Activated T-helper 2 cell treated with anti-CD3 and anti-CD28 coated beads, Interferon-gamma antibody, Interleukin-2, Interleukin-4, amounts not matched to agents 10 μg/mL and 5 μg/mL and 100 μg/mL, durations not matched to agents 14 hours and 24 hours and 36 hours (primary cell): ENCODE measurements at regions not wholly inside any gene's neighbourhood (a gene's known extent, or its start where the extent isn't known, plus 50 kb on each side); places are given as distances from the start of the nearest gene placed in this dataset.

Source experiments
- DNase-seq: peaks from one replicate; pipeline ENCODE4 v3.0.0; 2021; ENCODE audit warnings: low spot score
- H3K27ac Mint-ChIP-seq: one replicate; pipeline ENCODE4 v1.8.0; 2021; ENCODE audit warnings: mixed read lengths
- H3K27me3 Mint-ChIP-seq: one replicate; pipeline ENCODE4 v1.8.0; 2021; ENCODE audit warnings: low read depth, mixed read lengths
- H3K36me3 Mint-ChIP-seq: one replicate; pipeline ENCODE4 v1.8.0; 2021; ENCODE audit warnings: low read depth, mixed read lengths
- H3K4me1 Mint-ChIP-seq: one replicate; pipeline ENCODE4 v1.8.0; 2021; ENCODE audit warnings: low read depth, mixed read lengths
- H3K4me3 Mint-ChIP-seq: one replicate; pipeline ENCODE4 v1.8.0; 2021; ENCODE audit warnings: low read depth, mild to moderate bottlenecking, moderate library complexity, mixed read lengths
- H3K9me3 Mint-ChIP-seq: one replicate; pipeline ENCODE4 v1.8.0; 2021; ENCODE audit warnings: mixed read lengths
- intact Hi-C: fragments of 100-400 bp; cut with micrococcal nuclease; formaldehyde crosslinking; loops from one replicate; pipeline ENCODE4 v1.15.1; 2023

DNA sequence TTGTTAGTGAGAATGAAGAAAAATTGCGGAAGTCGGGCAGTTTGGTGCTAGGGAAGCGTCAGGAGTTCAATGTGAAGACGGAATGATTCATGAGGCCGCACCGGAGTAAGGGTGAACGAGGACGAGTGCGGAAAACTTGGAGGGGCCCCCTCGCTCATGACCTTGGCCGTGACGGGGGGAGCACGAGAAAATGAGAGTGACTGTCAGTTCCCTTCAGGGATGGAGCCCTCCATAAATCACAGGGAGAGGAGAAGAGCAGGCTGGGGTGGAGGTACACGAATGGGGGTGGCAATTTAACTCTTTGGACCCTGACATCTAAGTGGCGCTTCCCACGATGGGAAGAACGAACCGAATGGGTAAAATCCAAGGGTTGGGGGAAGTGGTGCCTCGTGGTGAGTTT is 486.4 kb downstream of the TSHZ3 start:
- Mint-ChIP-seq H3K4me3 (no peak overlapping the region), H3K4me1 (peaks cover 2% of the 10 kb centered on the region), H3K27me3 (no peaks in the 10 kb centered on the region), H3K36me3 (no peaks in the 10 kb centered on the region), H3K9me3 (no peaks in the 10 kb centered on the region), H3K27ac (no peak overlapping the region)
- intact Hi-C loops, result no loop called here
- no peak for DNase-seq

DNA sequence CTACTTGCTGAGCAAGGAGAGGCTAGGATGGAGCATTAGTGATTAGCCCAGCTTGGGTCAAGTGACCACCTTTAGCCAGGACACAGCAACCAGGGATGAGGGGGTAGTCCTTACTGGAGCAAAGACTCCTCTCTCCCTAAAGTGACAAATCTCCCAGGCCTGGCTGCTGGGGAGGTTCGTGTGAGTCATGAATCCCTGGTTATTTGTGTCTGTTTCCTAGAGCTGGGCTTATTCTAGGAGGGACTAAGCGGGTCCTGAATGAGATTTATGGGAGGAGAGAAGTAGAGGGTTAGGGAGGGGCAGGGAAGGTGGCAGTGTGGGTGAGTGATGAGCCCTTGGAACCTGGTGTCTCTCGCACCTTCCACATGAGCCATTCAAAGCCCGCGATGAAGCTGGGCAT is 487.3 kb downstream of the TSHZ3 start:
- intact Hi-C loops, result no loop called here
- DNase-seq, result no peak
- Mint-ChIP-seq H3K27me3 (no peaks in the 10 kb centered on the region), H3K9me3 (no peaks in the 10 kb centered on the region), H3K4me1 (peaks cover 2% of the 10 kb centered on the region), H3K4me3 (no peak overlapping the region), H3K27ac (no peak overlapping the region), H3K36me3 (no peaks in the 10 kb centered on the region)

DNA sequence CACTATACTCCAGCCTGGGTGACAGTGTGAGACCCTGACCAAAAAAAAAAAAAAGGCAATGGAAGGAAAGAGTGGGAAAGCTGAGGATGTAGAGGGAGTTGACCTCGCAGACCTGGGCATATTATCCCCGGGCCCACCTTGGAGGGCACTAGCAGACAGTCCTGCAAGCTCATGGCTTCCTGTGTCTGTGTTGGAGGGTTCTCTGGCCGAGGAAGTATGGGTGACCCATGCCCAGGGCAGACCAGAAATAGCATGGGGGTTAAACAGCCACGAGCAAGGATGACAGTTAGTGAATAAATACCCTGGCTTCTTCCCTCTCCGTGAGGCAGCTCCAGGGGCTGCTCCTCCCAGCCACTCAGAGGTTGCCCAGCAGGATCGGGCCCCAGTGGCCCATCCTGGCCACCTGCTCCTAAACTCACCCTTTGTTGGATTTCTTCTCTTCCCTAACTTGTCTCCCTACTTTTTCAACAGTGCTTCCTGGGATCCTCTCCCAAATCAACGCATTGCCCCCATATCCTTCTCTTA is 485.8 kb downstream of the ZNF536 start:
- H3K27ac Mint-ChIP-seq, result no peak overlapping the region
- H3K27me3 Mint-ChIP-seq, result no peaks in the 10 kb centered on the region
- no peaks in the 10 kb centered on the region for H3K36me3 Mint-ChIP-seq
- H3K4me1 Mint-ChIP-seq, result no peaks in the 10 kb centered on the region
- no peaks in the 10 kb centered on the region for H3K9me3 Mint-ChIP-seq
- intact Hi-C loops, result no loop called here
- no peak for DNase-seq
- H3K4me3 Mint-ChIP-seq, result no peak overlapping the region

DNA sequence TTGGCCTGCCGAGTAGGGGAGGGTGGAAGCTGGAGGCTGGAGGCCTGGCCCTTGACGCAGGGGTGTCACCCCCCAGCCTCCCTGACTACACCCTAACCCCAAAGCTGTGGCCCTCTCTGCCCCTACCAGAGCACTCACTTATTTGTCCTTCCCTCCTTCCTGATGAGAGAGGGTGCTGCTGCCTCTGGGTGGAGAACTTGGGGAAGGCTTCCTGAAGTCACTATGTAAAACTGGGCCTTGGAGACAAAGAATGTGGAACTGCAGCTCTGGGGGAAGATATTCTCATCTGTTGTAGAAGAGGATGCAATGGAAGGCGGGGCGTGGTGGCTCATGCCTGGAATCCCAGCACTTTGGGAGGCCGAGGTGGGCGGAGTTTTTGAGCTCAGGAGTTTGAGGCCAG is 485.2 kb downstream of the ZNF536 start:
- Mint-ChIP-seq H3K27me3 (no peaks in the 10 kb centered on the region), H3K27ac (no peak overlapping the region), H3K36me3 (no peaks in the 10 kb centered on the region), H3K9me3 (no peaks in the 10 kb centered on the region), H3K4me3 (no peak overlapping the region), H3K4me1 (no peaks in the 10 kb centered on the region)
- no peak for DNase-seq
- intact Hi-C loops, result no loop called here

DNA sequence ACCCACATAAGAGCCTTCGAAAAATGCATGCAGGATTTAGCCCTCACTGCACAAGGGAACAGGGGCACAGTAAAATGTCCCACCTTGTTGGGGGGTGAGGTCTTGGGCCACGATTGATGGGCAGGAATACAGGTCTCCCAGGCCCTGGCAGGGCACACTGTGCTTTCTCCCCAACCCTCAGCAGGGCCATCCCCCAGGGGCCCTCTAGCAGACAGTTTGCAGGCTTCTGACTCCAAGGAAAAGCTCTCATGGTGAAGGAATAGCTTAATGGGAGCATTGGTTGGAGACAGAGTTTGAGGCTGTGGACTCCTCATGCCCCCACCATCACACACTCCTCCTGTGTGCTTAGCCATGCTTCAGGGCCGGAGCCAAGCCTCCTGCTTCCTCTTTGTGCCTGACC is 484.6 kb downstream of the ZNF536 start:
- intact Hi-C loops, result no loop called here
- no peak for DNase-seq
- H3K27ac Mint-ChIP-seq, result no peak overlapping the region
- H3K4me1 Mint-ChIP-seq, result no peaks in the 10 kb centered on the region
- H3K9me3 Mint-ChIP-seq, result no peaks in the 10 kb centered on the region
- no peaks in the 10 kb centered on the region for H3K36me3 Mint-ChIP-seq
- H3K27me3 Mint-ChIP-seq, result no peaks in the 10 kb centered on the region
- H3K4me3 Mint-ChIP-seq, result no peak overlapping the region

DNA sequence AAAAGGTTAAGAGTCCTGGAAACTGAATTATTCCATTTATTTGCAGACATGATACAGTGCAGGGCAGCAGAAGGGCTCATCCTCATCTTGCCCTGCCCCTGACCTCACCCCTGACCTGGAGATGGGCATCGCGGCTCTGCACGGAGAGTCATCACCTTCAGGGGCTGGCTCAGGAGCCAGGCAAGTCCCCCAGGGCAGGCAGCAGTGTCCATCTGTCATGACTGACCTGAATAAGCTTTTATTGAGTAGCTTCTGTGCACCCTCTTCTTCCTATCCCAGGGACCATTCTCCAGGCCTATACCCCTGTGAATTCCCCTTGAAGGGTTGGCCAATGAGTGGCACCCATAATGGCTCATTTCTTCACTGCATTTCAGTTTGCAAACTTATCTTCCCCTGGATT is 484.2 kb downstream of the ZNF536 start:
- no peak for DNase-seq
- no peaks in the 10 kb centered on the region for H3K4me1 Mint-ChIP-seq
- H3K9me3 Mint-ChIP-seq, result no peaks in the 10 kb centered on the region
- H3K27me3 Mint-ChIP-seq, result no peaks in the 10 kb centered on the region
- H3K36me3 Mint-ChIP-seq, result no peaks in the 10 kb centered on the region
- intact Hi-C loops, result no loop called here
- H3K4me3 Mint-ChIP-seq, result no peak overlapping the region
- H3K27ac Mint-ChIP-seq, result no peak overlapping the region

DNA sequence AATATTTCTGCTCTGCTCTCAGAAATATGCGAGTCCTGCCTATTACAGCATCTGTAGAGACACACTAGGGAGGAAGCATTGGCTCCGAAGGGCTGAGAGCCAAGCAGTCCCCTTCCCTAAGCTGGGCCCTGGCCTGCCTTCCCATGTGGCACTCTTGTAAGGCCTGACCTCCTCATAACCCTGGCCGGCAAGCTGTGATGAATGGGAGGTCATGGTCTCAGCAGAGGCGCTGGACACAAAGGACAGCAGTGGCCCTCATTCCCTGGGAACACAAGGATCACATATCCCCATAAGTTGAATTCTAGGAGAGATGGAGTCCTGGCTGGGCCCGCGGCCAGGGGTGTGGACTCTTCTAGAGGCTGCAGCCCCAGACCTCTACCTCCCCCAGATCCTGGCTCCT is 483.3 kb downstream of the ZNF536 start:
- no peaks in the 10 kb centered on the region for H3K9me3 Mint-ChIP-seq
- H3K4me3 Mint-ChIP-seq, result no peak overlapping the region
- no peaks in the 10 kb centered on the region for H3K27me3 Mint-ChIP-seq
- no peaks in the 10 kb centered on the region for H3K4me1 Mint-ChIP-seq
- H3K27ac Mint-ChIP-seq, result no peak overlapping the region
- intact Hi-C loops, result no loop called here
- H3K36me3 Mint-ChIP-seq, result no peaks in the 10 kb centered on the region
- no peak for DNase-seq

DNA sequence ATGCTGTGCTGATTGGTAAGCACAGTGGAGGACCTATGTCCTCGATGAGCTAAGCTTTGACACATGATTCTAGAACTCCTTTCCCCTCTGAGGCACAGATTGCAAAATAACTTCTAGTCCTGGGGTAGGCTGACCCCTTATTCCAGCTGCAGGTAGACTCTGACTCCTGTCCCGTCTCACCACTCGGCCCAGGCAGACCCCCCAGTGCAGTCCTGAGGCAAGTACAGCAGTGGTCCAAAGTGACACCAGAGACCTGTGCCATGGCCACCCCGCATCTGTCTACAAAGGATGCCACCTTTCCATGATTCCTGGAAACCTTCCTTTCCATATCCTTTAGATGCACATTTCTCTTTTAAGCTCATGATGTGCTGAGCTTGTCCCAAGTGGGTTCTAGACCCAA is 482.5 kb downstream of the ZNF536 start:
- H3K4me3 Mint-ChIP-seq, result no peak overlapping the region
- H3K9me3 Mint-ChIP-seq, result no peaks in the 10 kb centered on the region
- H3K36me3 Mint-ChIP-seq, result no peaks in the 10 kb centered on the region
- no peaks in the 10 kb centered on the region for H3K4me1 Mint-ChIP-seq
- no peak for DNase-seq
- intact Hi-C loops, result no loop called here
- H3K27me3 Mint-ChIP-seq, result no peaks in the 10 kb centered on the region
- no peak overlapping the region for H3K27ac Mint-ChIP-seq

DNA sequence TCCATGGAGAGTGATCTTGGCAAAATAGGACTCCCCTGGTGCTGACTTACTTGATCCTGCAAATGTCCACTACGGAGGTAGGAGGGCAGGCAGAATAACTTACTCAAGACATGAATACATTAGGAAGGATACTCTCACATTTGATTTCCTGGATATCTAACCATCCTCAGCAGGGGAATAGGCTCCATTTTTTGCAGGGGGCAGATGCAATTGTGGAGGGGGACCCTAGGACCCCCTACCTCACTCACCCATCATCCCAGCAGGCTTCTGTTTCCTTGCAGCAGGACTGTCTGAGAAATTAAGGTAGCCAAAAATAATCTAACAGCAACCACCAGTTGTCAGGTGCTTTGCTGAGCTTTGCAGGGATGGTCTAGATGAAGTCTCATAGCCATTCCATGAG is 482.0 kb downstream of the ZNF536 start:
- Mint-ChIP-seq H3K4me1 (no peaks in the 10 kb centered on the region), H3K27ac (no peak overlapping the region), H3K36me3 (no peaks in the 10 kb centered on the region), H3K27me3 (no peaks in the 10 kb centered on the region), H3K4me3 (no peak overlapping the region), H3K9me3 (no peaks in the 10 kb centered on the region)
- intact Hi-C loops, result no loop called here
- no peak for DNase-seq

DNA sequence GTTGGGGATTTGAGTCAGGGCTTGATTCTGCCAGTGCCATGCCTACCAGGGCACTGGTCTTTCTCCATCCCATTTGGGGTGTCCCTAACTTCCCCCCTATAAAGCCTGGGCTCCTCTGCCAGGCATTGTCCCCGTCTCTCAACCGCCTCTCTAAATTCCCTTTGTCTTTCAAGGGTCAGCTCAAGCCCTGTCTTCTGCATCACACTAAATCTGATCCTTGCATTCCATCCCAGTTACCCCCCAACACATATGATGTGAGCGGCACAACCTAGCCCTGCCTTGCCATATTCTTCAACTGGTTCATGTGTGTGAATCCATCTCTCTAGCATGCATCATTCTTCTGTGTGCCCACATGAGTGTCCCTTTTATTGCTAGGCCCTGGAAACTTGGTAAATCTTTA is 480.9 kb downstream of the ZNF536 start:
- H3K27ac Mint-ChIP-seq, result no peak overlapping the region
- H3K4me3 Mint-ChIP-seq, result no peak overlapping the region
- no peak for DNase-seq
- H3K9me3 Mint-ChIP-seq, result no peaks in the 10 kb centered on the region
- no peaks in the 10 kb centered on the region for H3K36me3 Mint-ChIP-seq
- no peaks in the 10 kb centered on the region for H3K4me1 Mint-ChIP-seq
- intact Hi-C loops, result no loop called here
- H3K27me3 Mint-ChIP-seq, result no peaks in the 10 kb centered on the region

DNA sequence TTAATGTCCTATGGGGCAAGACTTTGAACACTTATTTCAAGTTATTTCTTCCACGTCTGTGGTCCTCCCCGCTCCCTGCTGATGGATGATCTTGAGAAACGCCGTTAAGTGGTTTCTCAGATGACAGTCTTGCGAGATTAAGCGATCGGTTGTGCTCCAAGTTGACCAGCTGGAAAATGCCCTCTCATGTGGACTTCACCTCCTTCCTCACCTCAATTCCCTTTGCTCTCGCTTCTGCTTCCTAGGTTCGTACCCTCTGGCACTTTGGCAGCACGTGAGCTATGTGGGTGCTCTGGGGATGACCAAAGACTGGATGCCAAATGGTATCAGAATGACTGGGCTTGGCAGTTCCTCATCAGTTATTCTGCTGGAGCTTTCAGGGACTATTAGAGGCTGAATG is 480.0 kb downstream of the ZNF536 start:
- no peaks in the 10 kb centered on the region for H3K27me3 Mint-ChIP-seq

DNA sequence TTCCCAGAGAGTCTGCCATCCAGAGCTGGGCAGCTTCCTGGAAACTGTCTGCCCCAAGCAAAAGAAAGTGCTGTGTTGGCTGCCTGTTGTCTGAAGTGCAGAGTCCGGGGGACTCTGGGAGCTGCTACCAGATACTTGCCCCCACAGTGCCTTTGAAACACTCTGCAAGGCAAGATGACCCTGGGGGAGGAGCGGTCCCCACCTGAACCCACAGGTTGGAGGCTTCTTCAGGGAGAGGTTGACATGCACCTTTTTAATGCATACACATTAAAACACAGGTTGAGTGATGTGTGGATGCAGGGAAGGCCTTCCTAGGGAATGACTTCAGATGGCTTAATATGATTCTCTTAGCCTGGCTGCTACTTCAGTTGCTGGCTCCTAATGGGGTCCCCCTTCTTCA is 479.5 kb downstream of the ZNF536 start:
- no peaks in the 10 kb centered on the region for H3K9me3 Mint-ChIP-seq
- H3K27me3 Mint-ChIP-seq, result no peaks in the 10 kb centered on the region
- no peaks in the 10 kb centered on the region for H3K4me1 Mint-ChIP-seq
- no peaks in the 10 kb centered on the region for H3K36me3 Mint-ChIP-seq
- no peak overlapping the region for H3K4me3 Mint-ChIP-seq
- intact Hi-C loops, result no loop called here
- H3K27ac Mint-ChIP-seq, result no peak overlapping the region
- no peak for DNase-seq

More for the DNA sequence above, 480.0 kb downstream of the ZNF536 start:
- no peak overlapping the region for H3K27ac Mint-ChIP-seq
- H3K9me3 Mint-ChIP-seq, result no peaks in the 10 kb centered on the region
- intact Hi-C loops, result no loop called here
- no peaks in the 10 kb centered on the region for H3K36me3 Mint-ChIP-seq
- no peak for DNase-seq
- no peaks in the 10 kb centered on the region for H3K4me1 Mint-ChIP-seq
- H3K4me3 Mint-ChIP-seq, result no peak overlapping the region

DNA sequence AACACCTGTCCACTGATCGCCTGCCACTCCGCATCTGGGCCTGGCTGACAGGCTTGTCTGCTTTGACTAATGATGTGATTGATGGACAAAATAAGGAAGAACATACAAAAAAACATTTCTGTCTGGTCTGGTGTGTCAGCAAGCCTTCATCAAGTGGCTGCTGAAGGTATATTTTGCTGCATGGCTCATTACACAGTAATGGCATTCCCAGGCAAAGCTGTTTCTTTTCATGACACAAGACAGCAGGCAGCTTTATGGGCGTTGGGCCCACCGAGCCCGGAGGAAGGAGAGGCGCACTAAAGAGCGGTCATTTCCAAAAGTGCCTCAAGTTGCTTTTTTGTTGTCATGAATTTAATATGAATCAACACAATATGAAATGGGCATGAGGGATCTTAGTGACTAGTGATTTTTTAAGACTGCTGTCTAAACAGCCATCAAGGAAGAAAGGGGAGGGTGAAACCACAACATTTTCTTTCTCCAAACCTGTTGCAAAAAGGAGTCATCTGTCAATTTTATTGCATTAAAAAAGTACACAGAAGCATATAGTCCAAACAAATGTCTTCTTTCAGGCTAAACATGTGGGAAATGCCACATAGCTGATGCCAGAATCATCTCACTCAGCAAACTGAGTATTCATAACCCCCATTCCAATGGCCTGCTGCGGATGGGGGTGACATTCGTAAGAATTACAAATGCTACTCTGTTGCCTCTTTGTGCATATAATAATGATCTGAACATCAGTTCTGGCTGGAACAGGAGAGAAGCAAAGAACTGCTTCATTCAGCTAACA is 476.6 kb downstream of the ZNF536 start:
- no peaks in the 10 kb centered on the region for H3K9me3 Mint-ChIP-seq
- H3K27ac Mint-ChIP-seq, result no peak overlapping the region
- H3K27me3 Mint-ChIP-seq, result no peaks in the 10 kb centered on the region
- no peak overlapping the region for H3K4me3 Mint-ChIP-seq
- no peaks in the 10 kb centered on the region for H3K4me1 Mint-ChIP-seq
- intact Hi-C loops, result no loop called here
- DNase-seq, result no peak
- no peaks in the 10 kb centered on the region for H3K36me3 Mint-ChIP-seq

DNA sequence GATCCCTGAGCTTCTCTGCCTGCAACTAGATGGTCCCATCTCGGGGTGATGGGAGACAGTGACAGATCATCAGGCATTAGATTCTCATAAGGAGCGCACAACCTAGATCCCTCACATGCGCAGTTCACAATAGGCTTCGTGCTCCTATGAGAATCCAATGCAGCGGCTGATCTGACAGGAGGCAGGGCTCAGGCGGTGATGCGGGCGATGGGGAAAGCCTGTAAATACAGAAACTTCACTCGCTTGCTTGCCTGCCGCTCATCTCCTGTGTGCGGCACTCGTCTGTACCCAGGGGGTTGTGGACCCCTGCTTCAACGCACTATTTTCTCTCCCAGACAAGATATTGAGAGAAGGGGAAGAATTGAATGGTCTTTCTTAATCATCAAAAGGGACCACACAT is 473.9 kb downstream of the ZNF536 start:
- intact Hi-C loops, result no loop called here
- DNase-seq, result no peak
- Mint-ChIP-seq H3K27me3 (no peaks in the 10 kb centered on the region), H3K4me1 (no peaks in the 10 kb centered on the region), H3K4me3 (no peak overlapping the region), H3K9me3 (no peaks in the 10 kb centered on the region), H3K36me3 (no peaks in the 10 kb centered on the region), H3K27ac (no peak overlapping the region)
